Activated naive CD4-positive, alpha-beta T cell treated with anti-CD3 and anti-CD28 coated beads for 36 hours (primary cell): ENCODE measurements at regions not wholly inside any gene's neighbourhood (a gene's known extent, or its start where the extent isn't known, plus 50 kb on each side); places are given as distances from the start of the nearest gene placed in this dataset.

Source experiments
- CTCF ChIA-PET: fragments of 350-600 bp; sonication (Branson Sonifier 250); formaldehyde crosslinking; loops from one replicate; lab custom pipeline; 2021; ENCODE audit warnings: antibody characterized with exemption; lab: Charles Lee
- DNase-seq: peaks from one replicate; pipeline ENCODE4 v3.0.0-alpha.2; 2020
- H3K27ac Mint-ChIP-seq: one replicate; pipeline ENCODE4 v1.8.0; 2021; ENCODE audit warnings: mild to moderate bottlenecking, mixed read lengths
- H3K27me3 Mint-ChIP-seq: one replicate; pipeline ENCODE4 v1.8.0; 2021; ENCODE audit warnings: low read depth, mixed read lengths
- H3K36me3 Mint-ChIP-seq: one replicate; pipeline ENCODE4 v1.8.0; 2021; ENCODE audit warnings: low read depth, mixed read lengths
- H3K4me1 Mint-ChIP-seq: one replicate; pipeline ENCODE4 v1.8.0; 2021; ENCODE audit warnings: low read depth, mixed read lengths
- H3K4me3 Mint-ChIP-seq: one replicate; pipeline ENCODE4 v1.8.0; 2021; ENCODE audit warnings: mild to moderate bottlenecking, moderate library complexity, mixed read lengths
- H3K9me3 Mint-ChIP-seq: one replicate; pipeline ENCODE4 v1.8.0; 2021; ENCODE audit warnings: mixed read lengths
- intact Hi-C: fragments of 100-400 bp; cut with micrococcal nuclease; formaldehyde crosslinking; loops from one replicate; pipeline ENCODE4 v1.15.1; 2023

DNA sequence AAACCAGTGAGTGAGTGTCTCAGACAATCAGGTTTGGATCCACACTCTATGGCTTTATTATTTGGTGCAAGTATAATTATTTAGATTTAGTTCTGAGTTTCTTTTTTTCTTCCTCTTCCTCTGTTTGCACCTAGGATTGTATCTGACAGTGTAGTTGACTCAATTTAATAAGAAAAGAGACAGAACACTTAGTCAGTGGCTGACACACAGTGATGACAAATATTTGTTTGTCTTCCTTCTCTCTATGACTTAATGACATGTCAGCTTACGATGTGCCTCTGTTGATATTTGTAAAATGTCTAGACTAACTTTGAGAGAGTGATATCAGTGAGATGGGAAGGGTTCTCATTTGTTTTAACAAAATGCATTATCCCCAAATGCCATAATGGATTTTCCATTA is 129.5 kb upstream of the SLC10A2 start:
- H3K27me3 Mint-ChIP-seq = no peaks in the 10 kb centered on the region
- H3K36me3 Mint-ChIP-seq = no peaks in the 10 kb centered on the region
- H3K4me1 Mint-ChIP-seq = no peaks in the 10 kb centered on the region
- H3K27ac Mint-ChIP-seq = no peak overlapping the region
- intact Hi-C loops = no loop called here
- peaks cover 10% of the 10 kb centered on the region for H3K9me3 Mint-ChIP-seq
- DNase-seq = no peak
- H3K4me3 Mint-ChIP-seq = no peak overlapping the region
- CTCF ChIA-PET = no interaction called here

GRCh38 chr13:103194871-103195270 is 128.7 kb upstream of the SLC10A2 start:
- intact Hi-C loops = no loop called here
- Mint-ChIP-seq H3K4me3 (no peak overlapping the region), H3K27me3 (peaks cover 5% of the 10 kb centered on the region), H3K4me1 (no peaks in the 10 kb centered on the region), H3K27ac (no peak overlapping the region), H3K36me3 (no peaks in the 10 kb centered on the region), H3K9me3 (peaks cover 10% of the 10 kb centered on the region)
- CTCF ChIA-PET = no interaction called here
- no peak for DNase-seq

DNA sequence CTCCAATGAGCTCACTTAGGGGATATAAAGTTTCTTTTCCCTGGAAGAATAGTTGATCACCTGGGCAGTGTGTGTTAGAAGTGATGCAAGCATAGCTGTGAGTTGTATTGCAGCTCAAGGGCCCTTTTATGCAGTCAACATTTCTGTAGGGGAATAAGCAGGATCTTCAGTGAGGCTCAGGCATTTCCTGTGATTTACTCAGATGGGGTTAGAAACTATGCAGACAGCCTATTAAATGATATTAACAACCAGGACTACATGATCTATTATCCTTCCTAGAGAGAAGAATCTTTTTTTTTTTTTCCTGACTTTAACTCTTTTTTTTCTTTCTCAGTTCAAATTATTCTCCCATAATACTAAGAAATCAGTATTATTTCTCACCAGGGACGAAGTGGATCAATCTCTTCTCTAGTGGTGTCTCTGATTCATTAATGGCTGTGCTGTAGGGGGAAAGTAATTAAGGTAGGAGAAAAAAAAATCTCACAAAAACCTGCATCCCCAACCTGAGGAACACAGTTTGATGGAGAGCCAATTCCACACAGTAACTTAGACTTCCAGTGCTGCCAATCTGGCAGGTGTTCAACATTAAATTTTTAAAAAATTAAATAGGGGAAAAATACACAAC is 126.4 kb upstream of the SLC10A2 start:
- Mint-ChIP-seq H3K4me3 (no peak overlapping the region), H3K4me1 (no peaks in the 10 kb centered on the region), H3K27me3 (peaks cover 5% of the 10 kb centered on the region), H3K9me3 (no peaks in the 10 kb centered on the region), H3K36me3 (no peaks in the 10 kb centered on the region), H3K27ac (no peak overlapping the region)
- CTCF ChIA-PET = interaction anchor here (0.7 kb wide), 2 partner anchors 11 to 987 kb away, joined by 3 to 4 read pairs; no protein-coding TSS in a partner anchor
- DNase-seq = no peak
- intact Hi-C loops = no loop called here

- no peak overlapping the region for H3K27ac Mint-ChIP-seq
- DNase-seq = no peak
- H3K4me1 Mint-ChIP-seq = no peaks in the 10 kb centered on the region
- H3K4me3 Mint-ChIP-seq = no peak overlapping the region
- peaks cover 5% of the 10 kb centered on the region for H3K27me3 Mint-ChIP-seq
- intact Hi-C loops = no loop called here
- H3K36me3 Mint-ChIP-seq = no peaks in the 10 kb centered on the region
- CTCF ChIA-PET = no interaction called here
- H3K9me3 Mint-ChIP-seq = no peaks in the 10 kb centered on the region
These were observed 124.6 kb upstream of the SLC10A2 start for GRCh38 chr13:103190841-103191240.

GRCh38 chr13:103188713-103189326 is 122.6 kb upstream of the SLC10A2 start:
- intact Hi-C loops = no loop called here
- CTCF ChIA-PET = interaction anchor here (0.7 to 1.5 kb wide), 3 partner anchors 142 to 418 kb away, joined by 3 to 6 read pairs (median 3); no protein-coding TSS in a partner anchor
- no peaks in the 10 kb centered on the region for H3K4me1 Mint-ChIP-seq
- no peaks in the 10 kb centered on the region for H3K9me3 Mint-ChIP-seq
- DNase-seq = no peak
- no peak overlapping the region for H3K4me3 Mint-ChIP-seq
- no peak overlapping the region for H3K27ac Mint-ChIP-seq
- H3K27me3 Mint-ChIP-seq = peaks cover 5% of the 10 kb centered on the region
- H3K36me3 Mint-ChIP-seq = no peaks in the 10 kb centered on the region

GRCh38 chr13:103187721-103188156 is 121.5 kb upstream of the SLC10A2 start:
- Mint-ChIP-seq H3K9me3 (no peaks in the 10 kb centered on the region), H3K36me3 (no peaks in the 10 kb centered on the region), H3K27me3 (peaks cover 5% of the 10 kb centered on the region), H3K27ac (no peak overlapping the region), H3K4me3 (no peak overlapping the region), H3K4me1 (no peaks in the 10 kb centered on the region)
- CTCF ChIA-PET = interaction anchor here (0.6 to 1.5 kb wide), 2 partner anchors 318 to 1956 kb away, joined by 3 to 4 read pairs; no protein-coding TSS in a partner anchor
- DNase-seq = no peak
- intact Hi-C loops = no loop called here

DNA sequence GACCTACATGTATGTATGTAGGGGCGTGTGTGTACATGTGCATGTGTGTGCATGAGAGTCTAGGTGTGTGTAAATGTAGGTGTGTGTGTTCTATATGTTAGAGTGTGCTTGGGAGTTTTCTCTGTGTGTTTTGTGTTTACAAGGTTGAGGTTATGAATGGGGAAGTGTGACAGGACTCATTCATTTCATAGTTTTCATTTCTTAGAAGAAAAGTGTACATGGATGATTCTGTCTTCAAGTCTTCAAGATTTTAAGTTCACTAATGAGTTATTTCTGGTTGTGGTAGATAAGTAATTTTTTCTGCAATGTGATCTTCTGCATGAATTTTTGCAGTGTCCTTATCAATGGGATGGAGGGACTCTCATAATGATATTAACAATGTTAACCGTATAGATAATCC is 118.2 kb upstream of the SLC10A2 start:
- Mint-ChIP-seq H3K27ac (no peak overlapping the region), H3K36me3 (no peaks in the 10 kb centered on the region), H3K9me3 (no peaks in the 10 kb centered on the region), H3K4me3 (no peak overlapping the region), H3K4me1 (no peaks in the 10 kb centered on the region), H3K27me3 (no peaks in the 10 kb centered on the region)
- intact Hi-C loops = no loop called here
- no peak for DNase-seq
- CTCF ChIA-PET = no interaction called here

DNA sequence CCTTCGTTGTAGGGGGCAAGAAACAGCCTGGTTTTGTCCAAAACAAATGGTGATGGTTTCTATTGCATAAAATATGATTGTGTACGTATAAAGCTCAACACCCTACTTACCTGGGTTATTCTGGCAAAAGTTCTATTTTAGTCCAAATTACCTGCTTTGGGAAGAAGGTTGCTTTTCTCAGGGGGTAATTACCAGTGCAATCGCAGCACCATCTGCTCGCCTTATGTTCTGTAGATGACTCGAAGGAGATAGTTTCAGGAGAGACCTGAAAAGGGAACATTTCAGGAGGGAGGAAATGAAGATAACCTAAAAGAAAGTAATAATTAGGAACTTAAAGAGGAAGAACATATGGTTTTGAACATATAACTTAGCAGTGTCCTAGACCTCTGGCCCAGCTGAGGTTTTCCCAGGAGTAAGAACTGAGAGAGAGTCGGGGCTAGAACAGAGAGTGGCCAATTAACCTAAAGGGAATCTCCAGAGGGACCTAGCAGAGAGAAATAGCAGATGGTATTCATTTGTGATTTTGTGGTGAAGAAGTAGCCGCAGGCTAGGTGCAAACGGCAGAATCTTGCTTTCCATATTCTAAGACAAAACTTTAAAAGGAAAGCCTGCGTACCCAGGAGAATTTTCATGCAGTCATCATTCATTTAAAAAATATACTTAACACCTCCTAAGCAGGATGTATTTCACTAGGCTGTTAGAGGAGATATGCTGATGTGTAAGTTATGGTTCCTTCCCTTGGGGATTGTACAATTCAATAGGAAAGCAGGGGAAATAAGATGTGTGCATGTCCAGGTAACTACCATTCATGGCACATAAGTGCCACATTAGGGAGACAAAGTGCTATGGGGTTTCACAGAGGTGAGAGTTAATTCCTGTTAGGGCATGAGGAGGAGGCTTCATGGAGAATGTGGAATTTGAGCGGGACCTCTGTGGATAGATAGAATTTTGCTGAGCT is 113.0 kb upstream of the SLC10A2 start:
- no peak overlapping the region for H3K27ac Mint-ChIP-seq
- H3K27me3 Mint-ChIP-seq = no peaks in the 10 kb centered on the region
- no peaks in the 10 kb centered on the region for H3K36me3 Mint-ChIP-seq
- no peaks in the 10 kb centered on the region for H3K4me1 Mint-ChIP-seq
- H3K9me3 Mint-ChIP-seq = peaks cover 3% of the 10 kb centered on the region
- CTCF ChIA-PET = no interaction called here
- H3K4me3 Mint-ChIP-seq = no peak overlapping the region
- DNase-seq = no peak
- intact Hi-C loops = no loop called here

DNA sequence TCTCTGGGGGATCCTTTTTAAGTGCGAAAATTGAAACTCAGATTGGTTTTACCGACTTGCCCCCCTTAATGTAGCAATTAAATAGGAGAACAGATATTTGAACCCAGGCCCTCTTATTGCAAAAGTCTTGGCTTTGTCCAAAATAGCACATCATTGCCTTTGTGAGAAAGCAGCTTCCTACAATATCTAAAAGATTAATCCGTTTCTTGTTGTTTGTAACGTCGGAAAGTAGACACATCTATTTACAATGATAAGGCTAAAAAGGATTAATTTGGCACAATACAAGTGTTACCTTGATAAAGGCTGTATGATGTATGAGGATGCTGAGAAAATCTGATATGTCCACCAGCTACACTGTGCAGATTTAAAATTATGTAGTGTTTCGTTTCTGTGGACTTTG is 108.7 kb upstream of the SLC10A2 start:
- CTCF ChIA-PET = no interaction called here
- Mint-ChIP-seq H3K27me3 (no peaks in the 10 kb centered on the region), H3K27ac (no peak overlapping the region), H3K36me3 (no peaks in the 10 kb centered on the region), H3K4me1 (no peaks in the 10 kb centered on the region), H3K9me3 (peaks cover 3% of the 10 kb centered on the region), H3K4me3 (no peak overlapping the region)
- DNase-seq = no peak
- intact Hi-C loops = no loop called here

DNA sequence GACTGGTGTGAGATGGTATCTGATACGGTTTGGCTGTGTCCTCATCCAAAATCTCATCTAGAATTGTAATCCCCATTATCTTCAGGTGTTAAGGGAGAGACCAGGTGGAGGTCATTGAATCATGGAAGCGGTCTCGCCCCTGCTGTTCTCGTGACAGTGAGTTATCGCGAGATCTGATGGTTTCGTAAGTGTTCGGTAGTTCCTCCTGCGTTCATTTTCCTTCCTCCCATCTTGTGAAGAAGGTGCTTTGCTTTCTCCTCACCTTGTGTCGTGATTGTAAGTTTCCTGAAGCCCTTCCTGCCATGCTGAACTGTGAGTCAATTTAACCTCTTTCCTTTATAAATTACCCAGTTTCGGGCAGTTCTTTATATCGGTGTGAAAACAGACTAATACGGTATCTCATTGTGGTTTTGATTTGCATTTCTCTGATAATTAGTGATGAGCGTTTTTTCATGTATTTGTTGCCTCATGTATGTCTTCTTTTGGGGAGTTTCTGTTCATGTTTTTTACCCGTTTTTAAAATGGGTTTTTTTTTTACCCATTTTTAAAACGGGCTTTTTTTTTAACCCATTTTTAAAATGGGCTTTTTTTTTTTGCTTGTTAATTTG is 102.8 kb upstream of the SLC10A2 start:
- H3K4me1 Mint-ChIP-seq = no peaks in the 10 kb centered on the region

DNA sequence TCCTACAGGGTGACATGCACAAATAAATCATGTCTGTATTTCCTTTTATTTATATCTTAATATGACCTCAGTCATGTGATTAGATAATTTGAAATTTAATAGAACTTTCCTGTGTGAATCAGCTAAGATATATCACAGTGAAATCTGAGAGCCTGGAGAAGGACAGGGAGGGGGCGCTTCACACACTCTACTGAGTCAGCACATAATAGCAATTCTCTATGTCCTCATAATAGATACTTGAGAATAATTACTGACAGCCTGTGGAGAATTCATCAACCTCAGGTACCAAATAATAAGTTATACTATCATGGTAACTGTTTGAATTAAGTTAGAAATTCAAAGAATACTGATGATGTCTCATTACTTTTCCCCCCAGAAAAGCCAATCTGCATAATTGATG is 98.0 kb upstream of the SLC10A2 start:
- no peaks in the 10 kb centered on the region for H3K9me3 Mint-ChIP-seq
- intact Hi-C loops = no loop called here
- CTCF ChIA-PET = no interaction called here
- H3K36me3 Mint-ChIP-seq = no peaks in the 10 kb centered on the region
- no peak overlapping the region for H3K27ac Mint-ChIP-seq
- no peak overlapping the region for H3K4me3 Mint-ChIP-seq
- DNase-seq = no peak
- no peaks in the 10 kb centered on the region for H3K4me1 Mint-ChIP-seq
- H3K27me3 Mint-ChIP-seq = peaks cover 2% of the 10 kb centered on the region

More for the DNA sequence above, 102.8 kb upstream of the SLC10A2 start:
- no peaks in the 10 kb centered on the region for H3K36me3 Mint-ChIP-seq
- CTCF ChIA-PET = no interaction called here
- no peak overlapping the region for H3K4me3 Mint-ChIP-seq
- no peaks in the 10 kb centered on the region for H3K9me3 Mint-ChIP-seq
- intact Hi-C loops = no loop called here
- no peak overlapping the region for H3K27ac Mint-ChIP-seq
- no peak for DNase-seq
- H3K27me3 Mint-ChIP-seq = peaks cover 2% of the 10 kb centered on the region

GRCh38 chr13:103161476-103161875 is 95.3 kb upstream of the SLC10A2 start:
- H3K4me1 Mint-ChIP-seq = no peaks in the 10 kb centered on the region
- CTCF ChIA-PET = no interaction called here
- intact Hi-C loops = no loop called here
- H3K27me3 Mint-ChIP-seq = peaks cover 2% of the 10 kb centered on the region
- no peak overlapping the region for H3K27ac Mint-ChIP-seq
- H3K36me3 Mint-ChIP-seq = no peaks in the 10 kb centered on the region
- no peaks in the 10 kb centered on the region for H3K9me3 Mint-ChIP-seq
- no peak for DNase-seq
- no peak overlapping the region for H3K4me3 Mint-ChIP-seq
